ENCODE measurements at regions not wholly inside any gene's neighbourhood (a gene's known extent, or its start where the extent isn't known, plus 50 kb on each side); places are given as distances from the start of the nearest gene placed in this dataset.

DNA sequence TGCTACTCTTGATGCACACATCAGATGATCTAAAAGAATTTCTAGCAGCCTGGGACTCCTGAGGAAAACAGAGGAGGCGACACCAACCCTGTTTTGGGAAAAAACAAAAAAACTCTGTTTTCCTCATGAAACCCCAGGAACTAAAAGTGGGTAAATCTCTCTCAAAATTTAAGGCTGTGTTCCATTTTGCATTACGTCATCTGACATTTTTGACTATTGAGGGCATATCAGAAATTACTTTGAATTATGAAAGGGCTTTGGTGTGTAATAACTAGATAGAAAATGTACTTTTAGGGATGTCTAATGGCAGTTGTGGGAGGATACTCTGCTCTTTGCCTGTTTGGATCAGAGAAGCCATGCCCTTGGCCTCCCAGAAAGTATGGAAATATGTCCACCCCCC, 963.0 kb downstream of the CNTNAP5 start:
- Histone ChIP-seq H3K36me3 (no peaks in the 10 kb centered on the region), H3K9me3 (no peaks in the 10 kb centered on the region), H3K27me3 (no peaks in the 10 kb centered on the region), H3K4me1 (no peaks in the 10 kb centered on the region), H3K27ac (no peak overlapping the region), H3K4me3 (no peak overlapping the region)
- WGBS, 2 donors = 87 to 91% methylated on average over 2 of the region's 2 CpGs
- no peak for ATAC-seq (ENCODE audit: low FRiP score in 2 of 2)
- TF ChIP-seq EP300 (IDR thresholded peaks at IDR 0.05) (no peak), POLR2A (IDR thresholded peaks at IDR 0.05) (no peak), POLR2AphosphoS5 (IDR thresholded peaks at IDR 0.05) (no peak)
- TF ChIP-seq, protein P1, sequence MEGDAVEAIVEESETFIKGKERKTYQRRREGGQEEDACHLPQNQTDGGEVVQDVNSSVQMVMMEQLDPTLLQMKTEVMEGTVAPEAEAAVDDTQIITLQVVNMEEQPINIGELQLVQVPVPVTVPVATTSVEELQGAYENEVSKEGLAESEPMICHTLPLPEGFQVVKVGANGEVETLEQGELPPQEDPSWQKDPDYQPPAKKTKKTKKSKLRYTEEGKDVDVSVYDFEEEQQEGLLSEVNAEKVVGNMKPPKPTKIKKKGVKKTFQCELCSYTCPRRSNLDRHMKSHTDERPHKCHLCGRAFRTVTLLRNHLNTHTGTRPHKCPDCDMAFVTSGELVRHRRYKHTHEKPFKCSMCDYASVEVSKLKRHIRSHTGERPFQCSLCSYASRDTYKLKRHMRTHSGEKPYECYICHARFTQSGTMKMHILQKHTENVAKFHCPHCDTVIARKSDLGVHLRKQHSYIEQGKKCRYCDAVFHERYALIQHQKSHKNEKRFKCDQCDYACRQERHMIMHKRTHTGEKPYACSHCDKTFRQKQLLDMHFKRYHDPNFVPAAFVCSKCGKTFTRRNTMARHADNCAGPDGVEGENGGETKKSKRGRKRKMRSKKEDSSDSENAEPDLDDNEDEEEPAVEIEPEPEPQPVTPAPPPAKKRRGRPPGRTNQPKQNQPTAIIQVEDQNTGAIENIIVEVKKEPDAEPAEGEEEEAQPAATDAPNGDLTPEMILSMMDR (IDR thresholded peaks at IDR 0.05) = no peak
- DNase-seq = no peak

DNA sequence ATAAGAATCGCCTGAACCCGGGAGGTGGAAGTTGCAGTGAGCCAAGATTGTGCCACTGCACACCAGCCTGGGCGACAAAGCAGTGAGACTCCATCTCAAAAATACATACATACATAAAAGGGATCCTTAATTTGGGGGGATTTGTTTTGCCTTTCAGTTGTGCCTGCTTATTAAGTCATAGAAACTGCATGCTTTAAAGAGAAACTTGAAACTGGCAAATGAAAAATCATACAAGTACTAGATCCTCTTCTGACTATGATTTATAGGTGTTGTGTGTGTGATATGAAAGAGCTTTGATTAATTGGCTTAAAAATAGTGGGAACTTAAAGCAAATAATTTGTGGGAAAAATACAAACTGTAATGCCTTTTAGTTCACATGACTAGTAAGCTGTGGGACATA, 963.7 kb downstream of the CNTNAP5 start:
- no peaks in the 10 kb centered on the region for H3K27me3 ChIP-seq
- H3K4me3 ChIP-seq = no peak overlapping the region
- no peak for ATAC-seq (ENCODE audit: low FRiP score in 2 of 2)
- H3K9me3 ChIP-seq = no peaks in the 10 kb centered on the region
- no peaks in the 10 kb centered on the region for H3K36me3 ChIP-seq
- TF ChIP-seq, protein P1 (IDR thresholded peaks at IDR 0.05) = no peak
- TF ChIP-seq POLR2AphosphoS5 (IDR thresholded peaks at IDR 0.05) (no peak), EP300 (IDR thresholded peaks at IDR 0.05) (no peak), POLR2A (IDR thresholded peaks at IDR 0.05) (no peak)
- WGBS, 2 donors = 81 to 84% methylated on average over 3 of the region's 3 CpGs
- no peaks in the 10 kb centered on the region for H3K4me1 ChIP-seq
- DNase-seq = no peak
- no peak overlapping the region for H3K27ac ChIP-seq

DNA sequence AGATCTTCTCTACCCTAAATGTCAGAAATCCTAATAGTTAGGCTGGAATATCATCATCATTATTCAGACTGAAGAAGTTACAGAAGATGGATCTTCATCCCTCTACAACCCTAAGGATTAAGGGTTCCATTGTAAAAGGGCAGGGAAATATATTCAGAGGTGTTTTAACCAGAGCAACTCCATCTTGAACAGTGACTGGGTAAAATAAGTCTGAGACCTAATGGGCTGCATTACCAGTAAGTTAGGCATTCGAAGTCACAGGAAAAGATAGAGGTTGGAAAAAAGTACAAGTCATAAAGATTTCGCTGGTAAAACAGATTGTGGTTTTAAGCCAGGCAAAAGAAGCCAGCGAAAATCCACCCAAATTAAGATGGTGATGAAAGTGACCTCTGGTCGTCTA, 968.7 kb downstream of the CNTNAP5 start:
- 66 to 75% methylated on average over 4 of the region's 4 CpGs for WGBS, 2 donors
- DNase-seq = no peak
- Histone ChIP-seq H3K27me3 (no peaks in the 10 kb centered on the region), H3K9me3 (no peaks in the 10 kb centered on the region), H3K36me3 (no peaks in the 10 kb centered on the region), H3K4me3 (no peak overlapping the region), H3K4me1 (no peaks in the 10 kb centered on the region), H3K27ac (no peak overlapping the region)
- no peak for ATAC-seq (ENCODE audit: low FRiP score in 2 of 2)
- TF ChIP-seq, protein P1 (IDR thresholded peaks at IDR 0.05) = no peak
- no peak for TF ChIP-seq POLR2AphosphoS5 (IDR thresholded peaks at IDR 0.05)
- TF ChIP-seq EP300 (IDR thresholded peaks at IDR 0.05) = no peak
- TF ChIP-seq POLR2A (IDR thresholded peaks at IDR 0.05) = no peak

DNA sequence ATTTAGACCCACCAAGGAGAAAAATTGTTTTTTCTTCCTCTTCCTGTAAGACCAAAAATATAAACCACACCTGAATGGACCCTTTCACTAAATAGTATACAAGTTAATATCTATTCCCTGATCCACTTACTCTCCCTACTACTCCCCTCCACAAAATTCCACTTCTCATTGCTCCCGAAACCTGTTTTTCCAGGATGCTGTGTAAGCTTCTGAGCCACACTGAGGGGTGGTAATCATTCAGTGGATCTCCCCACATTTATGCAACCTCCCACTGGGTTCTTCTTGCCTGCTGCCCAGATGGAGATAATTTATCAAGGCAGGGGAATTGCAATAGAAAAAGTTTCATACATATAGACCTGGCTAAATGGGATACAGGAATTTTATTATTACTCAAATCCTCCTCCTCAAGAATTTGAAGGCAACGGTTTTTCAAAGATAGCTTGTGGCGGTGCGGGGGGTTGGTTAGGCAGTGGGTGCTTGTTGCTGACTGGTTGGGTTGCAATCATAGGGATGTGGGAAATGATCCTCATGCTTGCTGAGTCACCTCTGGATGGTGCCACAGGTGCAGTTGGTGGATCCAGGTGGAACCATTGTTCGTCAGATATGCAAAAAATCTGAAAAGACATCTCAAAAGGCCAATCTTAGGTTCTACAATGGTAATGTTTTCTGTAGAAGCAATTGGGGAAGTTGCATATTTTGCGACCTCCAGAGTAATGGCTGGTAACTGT, 970.3 kb downstream of the CNTNAP5 start:
- Histone ChIP-seq H3K4me3 (no peak overlapping the region), H3K27ac (no peak overlapping the region), H3K36me3 (no peaks in the 10 kb centered on the region), H3K9me3 (no peaks in the 10 kb centered on the region), H3K27me3 (no peaks in the 10 kb centered on the region), H3K4me1 (no peaks in the 10 kb centered on the region)
- ATAC-seq (ENCODE audit: low FRiP score in 2 of 2) (no peak), DNase-seq (no peak)
- TF ChIP-seq POLR2AphosphoS5 (IDR thresholded peaks at IDR 0.05) (no peak), EP300 (IDR thresholded peaks at IDR 0.05) (no peak), POLR2A (IDR thresholded peaks at IDR 0.05) (no peak)
- TF ChIP-seq, protein P1 (IDR thresholded peaks at IDR 0.05) = no peak
- 84 to 95% methylated on average over 6 of the region's 6 CpGs for WGBS, 2 donors

DNA sequence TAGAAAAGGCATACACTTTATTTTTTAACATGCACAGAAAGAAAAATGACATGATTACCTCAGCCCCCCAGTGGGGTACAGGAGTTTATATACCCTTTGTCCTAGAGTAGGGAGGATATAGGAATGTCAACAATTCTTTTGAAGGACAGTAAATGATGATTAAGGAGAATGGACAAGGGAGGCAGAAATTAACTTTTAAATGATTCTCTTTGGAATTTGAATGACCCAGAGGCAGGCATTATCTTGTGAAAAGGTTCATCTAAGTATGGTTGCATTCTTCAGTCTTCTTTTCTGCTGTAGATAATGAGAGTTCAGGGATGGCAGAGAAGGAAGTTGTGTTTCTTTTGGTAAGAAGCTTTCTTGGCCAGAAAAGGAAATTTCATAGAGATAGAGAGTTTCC, 971.3 kb downstream of the CNTNAP5 start:
- Histone ChIP-seq H3K27me3 (no peaks in the 10 kb centered on the region), H3K4me1 (no peaks in the 10 kb centered on the region), H3K9me3 (no peaks in the 10 kb centered on the region), H3K36me3 (no peaks in the 10 kb centered on the region), H3K4me3 (no peak overlapping the region), H3K27ac (no peak overlapping the region)
- ATAC-seq (ENCODE audit: low FRiP score in 2 of 2) = no peak
- TF ChIP-seq, protein P1 (IDR thresholded peaks at IDR 0.05) = no peak
- no peak for TF ChIP-seq EP300 (IDR thresholded peaks at IDR 0.05)
- DNase-seq = no peak
